PC-9 (cell line): ENCODE measurements at regions not wholly inside any gene's neighbourhood (a gene's known extent, or its start where the extent isn't known, plus 50 kb on each side); places are given as distances from the start of the nearest gene placed in this dataset.

Experiments
- BruUV-seq: library from RNA; stranded (reverse); fragments of 400-500 nt; replicated peaks from 2 replicates; lab custom pipeline; 2021; lab: Mats Ljungman, UMichigan
- CTCF ChIA-PET: fragments of 300-600 bp; sonication (Branson Sonifier 250); formaldehyde crosslinking; loops from one replicate; lab custom pipeline; 2022; ENCODE audit warnings: antibody characterized with exemption; lab: Charles Lee
- POLR2A ChIA-PET: fragments of 300-600 bp; sonication (Branson Sonifier 250); formaldehyde crosslinking; loops from one replicate; lab custom pipeline; 2022; ENCODE audit warnings: antibody characterized with exemption; ENCODE audit not compliant: unreplicated experiment; lab: Charles Lee
- DNase-seq, 2 experiments: peaks; one replicate each; pipeline versions ENCODE4 v3.0.0 to v3.0.0-alpha.2; 2015 to 2022; ENCODE audit warnings: mixed read lengths in 1 of 2
- H2AFZ ChIP-seq: fragments of 200-600 bp; sonication (generic); 2 replicates; pipeline ENCODE4 v1.8.1; 2017; ENCODE audit warnings: antibody characterized with exemption
- H3F3A ChIP-seq: fragments of 200-600 bp; sonication (generic); 2 replicates; pipeline ENCODE4 v1.8.1; 2017; ENCODE audit warnings: antibody characterized with exemption, mild to moderate bottlenecking, low read depth; ENCODE audit not compliant: insufficient read depth
- H3K27ac ChIP-seq: fragments of 200-600 bp; sonication (generic); 2 replicates; pipeline ENCODE4 v1.6.1; 2016; ENCODE audit warnings: mixed run types
- H3K27me3 ChIP-seq: fragments of 200-600 bp; sonication (generic); 2 replicates; pipeline ENCODE4 v1.6.1; 2016; ENCODE audit warnings: low read depth, mixed run types; ENCODE audit not compliant: insufficient read depth
- H3K36me3 ChIP-seq: fragments of 200-600 bp; sonication (generic); 2 replicates; pipeline ENCODE4 v1.6.1; 2016; ENCODE audit warnings: low read depth, mixed run types
- H3K4me1 ChIP-seq: fragments of 200-600 bp; sonication (generic); replicated peaks from 2 replicates; pipeline ENCODE4 v1.6.1; 2016; ENCODE audit warnings: mixed run types; ENCODE audit not compliant: insufficient read depth
- H3K4me2 ChIP-seq: fragments of 200-600 bp; sonication (generic); 2 replicates; pipeline ENCODE4 v1.6.1; 2017; ENCODE audit warnings: mixed run types
- H3K4me3 ChIP-seq: fragments of 200-600 bp; sonication (generic); 2 replicates; pipeline ENCODE4 v1.6.1; 2016; ENCODE audit warnings: mixed run types
- H3K79me2 ChIP-seq: fragments of 200-600 bp; sonication (generic); 2 replicates; pipeline ENCODE4 v1.6.1; 2017; ENCODE audit warnings: low read depth, mixed run types
- H3K9me2 ChIP-seq: fragments of 200-600 bp; sonication (generic); 2 replicates; pipeline ENCODE4 v1.8.1; 2017; ENCODE audit warnings: mild to moderate bottlenecking; ENCODE audit not compliant: insufficient read depth
- H3K9me3 ChIP-seq: fragments of 200-600 bp; sonication (generic); 2 replicates; pipeline ENCODE4 v1.8.1; 2016; ENCODE audit warnings: low read depth; ENCODE audit not compliant: insufficient read depth
- H4K20me1 ChIP-seq: fragments of 200-600 bp; sonication (generic); 2 replicates; pipeline ENCODE4 v1.8.1; 2017; ENCODE audit not compliant: insufficient read depth
- EZH2 ChIP-seq: fragments of 200-600 bp; sonication (generic); IDR thresholded peaks from 2 replicates; pipeline ENCODE4 v1.8.0; 2017; ENCODE audit warnings: antibody characterized with exemption, low read depth
- intact Hi-C: fragments of 100-400 bp; cut with micrococcal nuclease; formaldehyde crosslinking; loops from one replicate; pipeline ENCODE4 v1.10.0; 2022; ENCODE audit not compliant: unreplicated experiment
- TF ChIP-seq, protein P1 (sequence below): fragments of 200-600 bp; sonication (generic); conservative IDR thresholded peaks from 2 replicates; pipeline ENCODE4 v1.6.1; 2017; ENCODE audit warnings: mixed run types, antibody characterized with exemption, mild to moderate bottlenecking, moderate library complexity

DNA sequence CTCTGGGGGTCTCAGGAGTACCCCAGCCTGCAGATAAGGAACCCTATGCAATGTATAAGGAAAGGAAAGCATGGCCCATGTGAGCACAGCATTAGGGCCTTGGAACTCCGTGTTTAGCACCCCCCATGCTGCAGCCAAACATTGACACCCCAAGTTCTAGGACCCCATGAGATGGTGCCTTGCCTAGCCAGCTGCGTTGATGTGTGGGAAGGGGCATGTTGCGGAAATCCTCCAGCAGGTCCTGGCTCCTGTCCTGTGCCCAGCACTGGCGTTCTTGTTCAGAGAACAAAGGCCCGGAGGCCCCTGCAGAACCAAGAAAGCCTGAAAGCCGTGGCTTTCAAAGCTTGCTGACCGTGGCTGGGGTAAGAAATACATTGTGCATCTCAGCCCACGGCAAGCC lies 99.4 kb upstream of the DIO3 start:
- Histone ChIP-seq H4K20me1 (no peaks in the 10 kb centered on the region), H3K9me2 (no peaks in the 10 kb centered on the region), H2AFZ (no peak overlapping the region), H3K4me1 (peaks cover 9% of the 10 kb centered on the region; the same call in 1 of the 2 replicates), H3K36me3 (no peaks in the 10 kb centered on the region), H3K27me3 (no peaks in the 10 kb centered on the region), H3K9me3 (no peaks in the 10 kb centered on the region), H3K4me2 (no peak overlapping the region), H3K79me2 (no peaks in the 10 kb centered on the region), H3K4me3 (no peak overlapping the region), H3K27ac (no peak overlapping the region), H3F3A (peaks cover 9% of the 10 kb centered on the region; the same call in 1 of the 2 replicates)
- ChIA-PET CTCF (no interaction called here), POLR2A (no interaction called here)
- no TSS peak for BruUV-seq
- intact Hi-C loops = no loop called here
- DNase-seq = no peak
- TF ChIP-seq, protein P1, sequence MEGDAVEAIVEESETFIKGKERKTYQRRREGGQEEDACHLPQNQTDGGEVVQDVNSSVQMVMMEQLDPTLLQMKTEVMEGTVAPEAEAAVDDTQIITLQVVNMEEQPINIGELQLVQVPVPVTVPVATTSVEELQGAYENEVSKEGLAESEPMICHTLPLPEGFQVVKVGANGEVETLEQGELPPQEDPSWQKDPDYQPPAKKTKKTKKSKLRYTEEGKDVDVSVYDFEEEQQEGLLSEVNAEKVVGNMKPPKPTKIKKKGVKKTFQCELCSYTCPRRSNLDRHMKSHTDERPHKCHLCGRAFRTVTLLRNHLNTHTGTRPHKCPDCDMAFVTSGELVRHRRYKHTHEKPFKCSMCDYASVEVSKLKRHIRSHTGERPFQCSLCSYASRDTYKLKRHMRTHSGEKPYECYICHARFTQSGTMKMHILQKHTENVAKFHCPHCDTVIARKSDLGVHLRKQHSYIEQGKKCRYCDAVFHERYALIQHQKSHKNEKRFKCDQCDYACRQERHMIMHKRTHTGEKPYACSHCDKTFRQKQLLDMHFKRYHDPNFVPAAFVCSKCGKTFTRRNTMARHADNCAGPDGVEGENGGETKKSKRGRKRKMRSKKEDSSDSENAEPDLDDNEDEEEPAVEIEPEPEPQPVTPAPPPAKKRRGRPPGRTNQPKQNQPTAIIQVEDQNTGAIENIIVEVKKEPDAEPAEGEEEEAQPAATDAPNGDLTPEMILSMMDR = no peak
- TF ChIP-seq EZH2 = no peak

DNA sequence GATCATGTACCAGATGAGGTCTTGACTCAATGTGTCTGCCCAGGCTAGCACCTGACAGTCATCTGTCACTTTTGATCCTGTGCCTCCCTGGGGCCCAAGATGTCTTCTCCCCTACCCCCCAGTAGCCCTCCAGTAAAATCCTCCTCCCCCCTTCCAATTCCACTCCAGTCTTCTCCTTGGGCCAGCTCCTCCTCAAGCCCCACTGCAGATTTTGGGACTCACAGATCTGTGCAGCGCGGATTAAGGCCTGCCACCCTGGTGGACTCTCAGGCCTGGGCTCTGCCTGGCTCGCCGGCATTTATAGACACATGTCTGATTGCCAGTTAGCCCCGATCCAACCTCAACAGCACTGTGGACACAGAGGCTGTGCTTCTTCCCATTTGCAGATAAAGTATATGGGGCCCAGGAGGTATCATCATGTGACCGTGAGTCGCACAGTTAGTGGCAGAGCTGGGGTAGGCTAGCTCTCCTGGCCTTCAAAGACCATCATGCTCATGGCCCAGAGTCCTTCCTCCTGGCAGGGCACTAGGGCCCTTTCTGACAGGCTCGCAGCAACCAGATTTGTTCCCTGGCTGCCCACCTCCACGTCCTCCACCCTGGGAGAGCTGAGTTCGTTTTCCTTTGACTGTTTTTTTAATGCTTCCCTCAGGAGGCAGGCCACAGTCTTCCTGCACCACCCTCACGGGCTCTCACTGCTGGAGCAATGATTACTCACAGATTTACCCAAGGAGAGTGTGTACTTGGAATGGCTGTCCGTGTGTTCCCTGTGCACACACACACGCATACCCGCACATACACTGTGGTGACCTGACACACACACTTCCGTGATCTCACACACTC lies 98.3 kb upstream of the DIO3 start:
- TF ChIP-seq EZH2 = no peak
- TF ChIP-seq, protein P1 = no peak
- H3K9me2 ChIP-seq = no peaks in the 10 kb centered on the region
- POLR2A ChIA-PET = interaction anchor here (0.7 kb wide), 2 partner anchors 119 to 155 kb away, joined by 3 read pairs; no protein-coding TSS in a partner anchor
- H2AFZ ChIP-seq = no peak overlapping the region
- H3K4me3 ChIP-seq = no peak overlapping the region
- no TSS peak for BruUV-seq
- no peaks in the 10 kb centered on the region for H3K36me3 ChIP-seq
- H3K27ac ChIP-seq = no peak overlapping the region
- intact Hi-C loops = no loop called here
- H3K79me2 ChIP-seq = no peaks in the 10 kb centered on the region
- CTCF ChIA-PET = no interaction called here
- no peaks in the 10 kb centered on the region for H3K9me3 ChIP-seq
- H3K27me3 ChIP-seq = no peaks in the 10 kb centered on the region
- H3K4me1 ChIP-seq = peaks cover 9% of the 10 kb centered on the region; the same call in 1 of the 2 replicates
- peaks cover 9% of the 10 kb centered on the region; the same call in 1 of the 2 replicates for H3F3A ChIP-seq
- no peak overlapping the region for H3K4me2 ChIP-seq
- DNase-seq = no peak
- H4K20me1 ChIP-seq = no peaks in the 10 kb centered on the region

DNA sequence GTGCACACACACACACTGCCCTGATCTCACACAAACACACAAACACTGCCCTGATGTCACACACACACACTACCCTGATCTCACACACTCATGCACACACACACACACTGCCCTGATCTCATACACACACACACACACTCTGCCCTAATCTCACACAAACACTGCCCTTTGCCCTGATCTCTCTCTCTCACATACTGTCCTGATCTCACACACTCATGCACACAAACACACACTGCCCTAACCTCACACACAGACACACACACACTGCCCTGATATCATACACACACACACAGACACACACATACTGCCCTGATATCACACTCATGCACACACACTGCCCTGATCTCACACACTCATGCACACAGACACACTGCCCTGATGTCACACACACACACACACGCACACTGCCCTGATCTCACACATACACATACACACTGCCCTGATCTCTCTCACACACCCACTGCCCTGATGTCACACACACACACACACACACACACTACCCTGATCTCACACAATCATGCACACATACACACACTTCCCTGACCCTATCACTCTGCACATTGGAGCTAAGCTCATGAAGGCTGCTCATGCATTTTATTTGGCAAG lies 97.6 kb upstream of the DIO3 start:
- Histone ChIP-seq H3K36me3 (no peaks in the 10 kb centered on the region; the same call in 1 of the 2 replicates), H3K27me3 (no peaks in the 10 kb centered on the region), H4K20me1 (no peaks in the 10 kb centered on the region), H3K27ac (no peak overlapping the region), H2AFZ (no peak overlapping the region), H3K4me2 (no peak overlapping the region), H3K79me2 (no peaks in the 10 kb centered on the region), H3K4me1 (peaks cover 9% of the 10 kb centered on the region; the same call in 1 of the 2 replicates), H3K9me3 (no peaks in the 10 kb centered on the region), H3K9me2 (no peaks in the 10 kb centered on the region), H3F3A (peaks cover 9% of the 10 kb centered on the region; the same call in 1 of the 2 replicates), H3K4me3 (no peak overlapping the region)
- intact Hi-C loops = no loop called here
- TF ChIP-seq, protein P1 = no peak
- TF ChIP-seq EZH2 = no peak
- no peak for DNase-seq
- POLR2A ChIA-PET = interaction anchor here (0.7 kb wide), 2 partner anchors 120 to 155 kb away, joined by 3 read pairs; no protein-coding TSS in a partner anchor
- BruUV-seq = no TSS peak
- CTCF ChIA-PET = no interaction called here
